ENCODE measurements at regions not wholly inside any gene's neighbourhood (a gene's known extent, or its start where the extent isn't known, plus 50 kb on each side); places are given as distances from the start of the nearest gene placed in this dataset.
"Not testable (repeated sequence)": the region's sequence is repeated elsewhere in the genome, so short reads cannot be mapped to it uniquely, and the experiment has no call there.

GRCh38 chr11:10975287-10975721 lies 117.5 kb upstream of the ZBED5 start:
- Histone ChIP-seq H3K27me3 (no peaks in the 10 kb centered on the region), H3K9me3 (no peaks in the 10 kb centered on the region), H3K4me1 (no peaks in the 10 kb centered on the region), H3K4me3 (no peak overlapping the region), H3K27ac (no peak overlapping the region), H3K36me3 (no peaks in the 10 kb centered on the region)
- TF ChIP-seq POLR2A (IDR thresholded peaks at IDR 0.05) (no peak), CTCF (IDR thresholded peaks at IDR 0.05) (no peak)
- no peak for DNase-seq

- H3K27ac ChIP-seq = no peak overlapping the region
- DNase-seq = no peak
- H3K4me1 ChIP-seq = no peaks in the 10 kb centered on the region
- no peaks in the 10 kb centered on the region for H3K9me3 ChIP-seq
- no peak overlapping the region for H3K4me3 ChIP-seq
- TF ChIP-seq CTCF (IDR thresholded peaks at IDR 0.05) = no peak
- H3K27me3 ChIP-seq = no peaks in the 10 kb centered on the region
- H3K36me3 ChIP-seq = no peaks in the 10 kb centered on the region
Measured at GRCh38 chr11:10973416-10973815, 115.6 kb upstream of the ZBED5 start.

GRCh38 chr11:10970926-10971325 lies 113.1 kb upstream of the ZBED5 start:
- Histone ChIP-seq H3K27ac (no peak overlapping the region), H3K27me3 (no peaks in the 10 kb centered on the region), H3K4me3 (no peak overlapping the region), H3K36me3 (no peaks in the 10 kb centered on the region), H3K4me1 (no peaks in the 10 kb centered on the region), H3K9me3 (no peaks in the 10 kb centered on the region)
- no peak for DNase-seq
- no peak for TF ChIP-seq POLR2A (IDR thresholded peaks at IDR 0.05)

GRCh38 chr11:10969387-10969786 lies 111.5 kb upstream of the ZBED5 start:
- H3K4me1 ChIP-seq = no peaks in the 10 kb centered on the region
- DNase-seq = no peak
- H3K27me3 ChIP-seq = no peaks in the 10 kb centered on the region
- TF ChIP-seq POLR2A (IDR thresholded peaks at IDR 0.05) (no peak), CTCF (IDR thresholded peaks at IDR 0.05) (no peak)
- H3K9me3 ChIP-seq = no peaks in the 10 kb centered on the region
- H3K36me3 ChIP-seq = no peaks in the 10 kb centered on the region
- no peak overlapping the region for H3K27ac ChIP-seq
- no peak overlapping the region for H3K4me3 ChIP-seq

- not testable (repeated sequence) for DNase-seq, H3K36me3 ChIP-seq, H3K4me1 ChIP-seq, H3K27me3 ChIP-seq, H3K27ac ChIP-seq, H3K4me3 ChIP-seq, H3K9me3 ChIP-seq
Measured at GRCh38 chr11:10956884-10957283, 99.0 kb upstream of the ZBED5 start.

GRCh38 chr11:10955616-10956015 lies 97.8 kb upstream of the ZBED5 start:
- Histone ChIP-seq H3K9me3 (no peaks in the 10 kb centered on the region), H3K4me1 (no peaks in the 10 kb centered on the region)
- TF ChIP-seq POLR2A (IDR thresholded peaks at IDR 0.05) (no peak), CTCF (IDR thresholded peaks at IDR 0.05) (no peak)

GRCh38 chr11:10954184-10954583 lies 96.3 kb upstream of the ZBED5 start:
- no peak overlapping the region for H3K4me3 ChIP-seq
- no peak overlapping the region for H3K27ac ChIP-seq
- TF ChIP-seq CTCF (IDR thresholded peaks at IDR 0.05) = no peak
- TF ChIP-seq POLR2A (IDR thresholded peaks at IDR 0.05) = no peak
- DNase-seq = no peak
- H3K9me3 ChIP-seq = no peaks in the 10 kb centered on the region
- no peaks in the 10 kb centered on the region for H3K36me3 ChIP-seq
- H3K27me3 ChIP-seq = no peaks in the 10 kb centered on the region
- H3K4me1 ChIP-seq = no peaks in the 10 kb centered on the region

More at GRCh38 chr11:10955616-10956015, 97.8 kb upstream of the ZBED5 start:
- H3K4me3 ChIP-seq = no peak overlapping the region
- no peaks in the 10 kb centered on the region for H3K27me3 ChIP-seq
- no peak overlapping the region for H3K27ac ChIP-seq
- H3K36me3 ChIP-seq = no peaks in the 10 kb centered on the region
- no peak for DNase-seq

Data from Peyer's patch (tissue), 4 donors.